Right lobe of liver (tissue), 6 donors: ENCODE measurements at regions not wholly inside any gene's neighbourhood (a gene's known extent, or its start where the extent isn't known, plus 50 kb on each side); places are given as distances from the start of the nearest gene placed in this dataset.

ENCODE experiments used
- ATAC-seq, 4 donors: fragments of 200-7000 bp; cut with Tn5 transposase; one replicate each; pipeline ENCODE4 v1.9.1; 2020; ENCODE audit warnings: mild to moderate bottlenecking in 4 of 4, moderate library complexity in 4 of 4
- DNase-seq, 3 donors: peaks; one replicate each; pipeline ENCODE4 v3.0.0-alpha.2; 2020
- H3K27ac ChIP-seq, 3 donors: fragments of 200-600 bp; one replicate each; pipeline ENCODE4 v1.8.0; 2022
- H3K27me3 ChIP-seq, 2 donors: fragments of 200-600 bp; one replicate each; pipeline ENCODE4 v1.8.0; 2022
- H3K36me3 ChIP-seq, 4 donors: fragments of 200-600 bp; sonication (generic) in 1 of 4; one replicate each; pipeline versions ENCODE4 v1.5.1 to v1.8.0; 2017 to 2022; ENCODE audit warnings: control low read depth in 1 of 4
- H3K4me1 ChIP-seq, 4 donors: fragments of 200-600 bp; sonication (generic) in 1 of 4; one replicate each; pipeline versions ENCODE4 v1.5.1 to v1.8.0; 2017 to 2022; ENCODE audit warnings: control low read depth in 1 of 4
- H3K4me3 ChIP-seq, 3 donors: fragments of 200-600 bp; one replicate each; pipeline ENCODE4 v1.8.0; 2022
- H3K9me3 ChIP-seq, 4 donors: fragments of 200-600 bp; sonication (generic) in 1 of 4; one replicate each; pipeline versions ENCODE4 v1.5.1 to v1.8.0; 2017 to 2022; ENCODE audit warnings: control low read depth in 1 of 4
- CTCF ChIP-seq, 4 donors: fragments of 200-600 bp in 3 of 4; fragments of 450-650 bp in 1 of 4; IDR thresholded peaks; one replicate each; pipeline versions ENCODE4 v1.5.1 to v1.8.0; 2016 to 2022; ENCODE audit warnings: antibody characterized with exemption in 4 of 4, mild to moderate bottlenecking in 2 of 4
- POLR2A ChIP-seq: fragments of 450-650 bp; IDR thresholded peaks from one replicate; pipeline ENCODE4 v1.6.1; 2017; ENCODE audit warnings: antibody characterized with exemption, mild to moderate bottlenecking
- WGBS: methylation state at CpG from one replicate; pipeline ENCODE4 v1.1.6; 2018; ENCODE audit warnings: low coverage, low lambda C conversion rate; ENCODE audit not compliant: insufficient coverage; ENCODE audit errors: missing lambda C conversion rate; 5-methylcytosine and 5-hydroxymethylcytosine counted together
- intact Hi-C, 2 donors: fragments of 100-400 bp; cut with DNase I; formaldehyde crosslinking; loops; one replicate each; pipeline versions ENCODE4 v1.11.2 to v1.14.1; 2022
- donor health status: DM: no; HTN: yes; CAD: no.
- donor health status: DM: no; HTN: no; CAD: no.
- donor health status: DM: no; HTN: no; CAD: no.
- donor health status: DM: no; HTN: yes; CAD: no.
- donor health status: DM: no; HTN: yes; CAD: no.

DNA sequence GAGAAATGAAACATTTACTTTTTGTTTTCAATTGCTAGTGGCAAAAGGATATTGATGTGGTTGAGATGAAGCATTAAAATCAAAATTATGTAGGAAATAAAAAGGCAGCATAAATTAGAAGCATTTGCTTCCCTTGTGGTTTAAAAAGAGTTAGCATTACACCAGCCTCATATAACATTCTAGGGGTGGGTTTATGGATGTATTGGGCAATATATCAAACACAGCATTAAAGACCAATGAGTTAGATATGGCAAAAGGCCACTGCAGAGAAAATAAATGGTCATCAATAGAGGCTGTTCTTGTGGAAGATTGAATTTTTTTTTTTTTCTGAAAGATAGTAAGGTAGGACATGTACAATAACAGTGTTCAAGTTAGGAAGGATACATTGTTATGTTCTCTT, 473.0 kb downstream of the TLR4 start:
- Histone ChIP-seq H3K36me3 (no peaks in the 10 kb centered on the region), H3K27me3 (no peaks in the 10 kb centered on the region), H3K27ac (no peak overlapping the region), H3K4me1 (no peaks in the 10 kb centered on the region), H3K9me3 (no peaks in the 10 kb centered on the region), H3K4me3 (no peak overlapping the region)
- no peak for ATAC-seq
- intact Hi-C loops: no loop called here
- no peak for DNase-seq
- TF ChIP-seq POLR2A (no peak), CTCF (IDR thresholded peaks at IDR 0.05) (no peak)

- H3K9me3 ChIP-seq: no peaks in the 10 kb centered on the region
- DNase-seq (no peak), ATAC-seq (no peak)
- intact Hi-C loops: no loop called here
- no peak overlapping the region for H3K4me3 ChIP-seq
- TF ChIP-seq POLR2A (no peak), CTCF (IDR thresholded peaks at IDR 0.05) (no peak)
- no peak overlapping the region for H3K27ac ChIP-seq
- WGBS: 67% methylated on average over 1 of the region's 2 CpGs
- no peaks in the 10 kb centered on the region for H3K4me1 ChIP-seq
- H3K27me3 ChIP-seq: no peaks in the 10 kb centered on the region
- no peaks in the 10 kb centered on the region for H3K36me3 ChIP-seq
These were observed 479.4 kb downstream of the TLR4 start for GRCh38 chr9:118183576-118183975.

- H3K27ac ChIP-seq: no peak overlapping the region
- H3K4me3 ChIP-seq: no peak overlapping the region
- TF ChIP-seq CTCF (IDR thresholded peaks at IDR 0.05): no peak
- no peak for TF ChIP-seq POLR2A
- H3K4me1 ChIP-seq: no peaks in the 10 kb centered on the region
- WGBS: 50% methylated on average over 1 of the region's 1 CpG
- no peaks in the 10 kb centered on the region for H3K27me3 ChIP-seq
- intact Hi-C loops: no loop called here
- no peak for ATAC-seq
- H3K36me3 ChIP-seq: no peaks in the 10 kb centered on the region
- no peak for DNase-seq
- no peaks in the 10 kb centered on the region for H3K9me3 ChIP-seq
These were observed 483.2 kb downstream of the TLR4 start for GRCh38 chr9:118187408-118187807.

- Histone ChIP-seq H3K27me3 (no peaks in the 10 kb centered on the region), H3K27ac (no peak overlapping the region), H3K36me3 (no peaks in the 10 kb centered on the region), H3K4me1 (no peaks in the 10 kb centered on the region), H3K9me3 (no peaks in the 10 kb centered on the region), H3K4me3 (no peak overlapping the region)
- 70% methylated on average over 3 of the region's 3 CpGs for WGBS
- ATAC-seq (no peak), DNase-seq (no peak)
- intact Hi-C loops: no loop called here
- no peak for TF ChIP-seq POLR2A
- TF ChIP-seq CTCF (IDR thresholded peaks at IDR 0.05): no peak
These were observed 485.4 kb downstream of the TLR4 start for GRCh38 chr9:118189615-118190014.

DNA sequence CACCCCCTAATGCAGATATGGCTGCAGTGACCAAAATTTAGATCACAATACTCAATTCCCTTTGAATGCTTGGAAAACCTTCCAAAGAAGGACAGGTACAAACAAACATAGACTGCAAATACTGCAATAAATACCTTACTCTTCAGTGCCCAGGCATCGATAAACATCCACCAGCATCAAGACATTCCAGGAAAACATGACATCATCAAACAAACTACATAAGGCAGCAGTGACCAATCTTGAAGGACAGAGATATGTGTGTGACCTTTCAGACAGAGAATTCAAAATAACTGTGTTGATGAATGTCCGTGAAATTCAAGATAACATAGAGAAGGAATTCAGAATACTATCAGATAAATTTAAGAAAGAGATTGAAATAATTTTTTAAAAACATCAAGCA, 488.6 kb downstream of the TLR4 start:
- Histone ChIP-seq H3K9me3 (no peaks in the 10 kb centered on the region), H3K27me3 (no peaks in the 10 kb centered on the region), H3K36me3 (no peaks in the 10 kb centered on the region), H3K4me1 (no peaks in the 10 kb centered on the region), H3K4me3 (no peak overlapping the region), H3K27ac (no peak overlapping the region)
- no peak for DNase-seq
- TF ChIP-seq POLR2A (no peak), CTCF (IDR thresholded peaks at IDR 0.05) (no peak)
- ATAC-seq: no peak
- intact Hi-C loops: no loop called here
- WGBS: 67% methylated on average over 2 of the region's 2 CpGs
